ENCODE measurements at regions not wholly inside any gene's neighbourhood (a gene's known extent, or its start where the extent isn't known, plus 50 kb on each side); places are given as distances from the start of the nearest gene placed in this dataset.

- TF ChIP-seq CTCF (IDR thresholded peaks at IDR 0.05; ENCODE audit: poor library complexity) (no peak), EZH2 (IDR thresholded peaks at IDR 0.05; ENCODE audit: borderline replicate concordance) (no peak)
Measured at GRCh38 chr11:70824605-70825245, 426.4 kb downstream of the CTTN start.
